HL-60 (cell line): ENCODE measurements at regions not wholly inside any gene's neighbourhood (a gene's known extent, or its start where the extent isn't known, plus 50 kb on each side); places are given as distances from the start of the nearest gene placed in this dataset.

Experiments
- DNase-seq, 2 experiments: peaks; one replicate each; pipeline ENCODE4 v3.0.0-alpha.2; 2010 to 2020; ENCODE audit warnings: low read depth in 1 of 2, low spot score in 1 of 2
- H3K27ac ChIP-seq: fragments of 250-450 bp; sonication (Bioruptor Pico); replicated peaks from 2 replicates; pipeline ENCODE4 v1.5.1; 2020; ENCODE audit warnings: mild to moderate bottlenecking, moderate library complexity
- H3K27me3 ChIP-seq: fragments of 250-450 bp; sonication (Bioruptor Pico); 2 replicates; pipeline ENCODE4 v1.5.1; 2021; ENCODE audit warnings: mild to moderate bottlenecking, moderate library complexity; ENCODE audit not compliant: insufficient read depth, poor library complexity, severe bottlenecking
- H3K4me3 ChIP-seq: replicated peaks from 2 replicates; pipeline ENCODE4 v1.5.1; 2011; ENCODE audit warnings: mild to moderate bottlenecking, control low read depth, low read length; ENCODE audit not compliant: insufficient read depth
- CTCF ChIP-seq: IDR thresholded peaks from one replicate; pipeline ENCODE4 v1.5.1; 2011; ENCODE audit warnings: low read length, control low read depth, inconsistent platforms; ENCODE audit not compliant: insufficient read depth
- GABPA ChIP-seq: IDR thresholded peaks from 2 replicates; pipeline ENCODE4 v1.6.1; 2012; ENCODE audit warnings: low read depth
- POLR2AphosphoS5 ChIP-seq: IDR thresholded peaks from 2 replicates; pipeline ENCODE4 v1.6.1; 2012; ENCODE audit warnings: low read depth
- REST ChIP-seq: IDR thresholded peaks from 2 replicates; pipeline ENCODE4 v1.6.1; 2012; ENCODE audit warnings: low read depth; ENCODE audit not compliant: insufficient replicate concordance
- SPI1 ChIP-seq: IDR thresholded peaks from 2 replicates; pipeline ENCODE4 v1.6.1; 2012; ENCODE audit warnings: low read depth, mild to moderate bottlenecking, borderline replicate concordance

- DNase-seq = no peak
- H3K27ac ChIP-seq = no peak overlapping the region
- TF ChIP-seq GABPA (no peak), SPI1 (no peak), POLR2AphosphoS5 (no peak), CTCF (no peak), REST (no peak)
- no peak overlapping the region for H3K4me3 ChIP-seq
- H3K27me3 ChIP-seq = no peaks in the 10 kb centered on the region
Measured at GRCh38 chr4:59223292-59223941, 1976.7 kb upstream of the ADGRL3 start.

- TF ChIP-seq CTCF = no peak
- TF ChIP-seq REST = no peak
- no peak for TF ChIP-seq GABPA
- no peak for TF ChIP-seq SPI1
- TF ChIP-seq POLR2AphosphoS5 = no peak
- no peaks in the 10 kb centered on the region for H3K27me3 ChIP-seq
- no peak for DNase-seq
- no peak overlapping the region for H3K27ac ChIP-seq
- H3K4me3 ChIP-seq = no peak overlapping the region
Measured at GRCh38 chr4:59238212-59238611, 1961.9 kb upstream of the ADGRL3 start.

- DNase-seq = no peak
- H3K4me3 ChIP-seq = no peak overlapping the region
- TF ChIP-seq CTCF (no peak), GABPA (no peak), SPI1 (no peak), POLR2AphosphoS5 (no peak), REST (no peak)
- no peak overlapping the region for H3K27ac ChIP-seq
- no peaks in the 10 kb centered on the region for H3K27me3 ChIP-seq
Measured at GRCh38 chr4:59240011-59240410, 1960.1 kb upstream of the ADGRL3 start.
